Lung (tissue), 11 donors: ENCODE measurements at regions not wholly inside any gene's neighbourhood (a gene's known extent, or its start where the extent isn't known, plus 50 kb on each side); places are given as distances from the start of the nearest gene placed in this dataset.

ENCODE experiments used
- ATAC-seq: fragments of 200-7000 bp; cut with Tn5 transposase; one replicate; pipeline ENCODE4 v1.9.1; 2020; ENCODE audit warnings: moderate number of reproducible peaks; ENCODE audit not compliant: insufficient read depth, low FRiP score
- DNase-seq, 3 donors: peaks; one replicate each; pipeline ENCODE4 v3.0.0-alpha.2; 2013 to 2017
- H3K27ac ChIP-seq, 2 donors: one replicate each; pipeline ENCODE4 v1.5.1; 2013; ENCODE audit warnings: mild to moderate bottlenecking in 2 of 2, moderate library complexity in 2 of 2, control low read depth in 1 of 2, inconsistent platforms in 1 of 2, low read depth in 1 of 2, low read length in 1 of 2
- H3K27me3 ChIP-seq, 3 donors: one replicate each; pipeline ENCODE4 v1.5.1; 2013; ENCODE audit warnings: low read length in 2 of 3; ENCODE audit not compliant: control insufficient read depth in 3 of 3, insufficient read depth in 3 of 3
- H3K36me3 ChIP-seq, 4 donors: one replicate each; pipeline ENCODE4 v1.5.1; 2013; ENCODE audit warnings: low read length in 4 of 4, mild to moderate bottlenecking in 1 of 4, moderate library complexity in 1 of 4; ENCODE audit not compliant: control insufficient read depth in 4 of 4, insufficient read depth in 4 of 4
- H3K4me1 ChIP-seq, 5 donors: one replicate each; pipeline ENCODE4 v1.5.1; 2013; ENCODE audit warnings: low read length in 5 of 5, mild to moderate bottlenecking in 2 of 5, moderate library complexity in 1 of 5; ENCODE audit not compliant: control insufficient read depth in 5 of 5, insufficient read depth in 5 of 5
- H3K4me3 ChIP-seq: one replicate; pipeline ENCODE4 v1.5.1; 2013; ENCODE audit warnings: mild to moderate bottlenecking, control low read depth, moderate library complexity
- H3K9ac ChIP-seq, 2 donors: one replicate each; pipeline ENCODE4 v1.5.1; 2013; ENCODE audit warnings: low read length in 2 of 2, control low read depth in 1 of 2; ENCODE audit not compliant: insufficient read depth in 1 of 2
- H3K9me3 ChIP-seq, 4 donors: one replicate each; pipeline ENCODE4 v1.5.1; 2013; ENCODE audit warnings: low read length in 3 of 4, mild to moderate bottlenecking in 1 of 4, moderate library complexity in 1 of 4; ENCODE audit not compliant: control insufficient read depth in 4 of 4, insufficient read depth in 3 of 4
- CTCF ChIP-seq: IDR thresholded peaks from 2 replicates; pipeline ENCODE4 v1.5.1; 2012; ENCODE audit warnings: mild to moderate bottlenecking; ENCODE audit errors: control extremely low read depth, extremely low read depth
- WGBS, 2 donors: extraction: QIAGEN DNeasy Blood & Tissue Kit; methylation state at CpG; one replicate each; pipeline ENCODE4 v1.1.7; 2013; 5-methylcytosine and 5-hydroxymethylcytosine counted together
- donor health status: control.
- donor health status: control.
- donor health status: Bipolar disorder and iron deficiency.
- donor health status: healthy.
- donor health status: DM: yes; HTN: yes; CAD: no.

- Histone ChIP-seq H3K27me3 (no peaks in the 10 kb centered on the region), H3K9me3 (peaks cover 0 to 2% (median 0%) of the 10 kb centered on the region in 4 donors), H3K9ac (peak overlapping the region in 1 of 2 donors; percentile 2), H3K4me1 (peaks cover 3 to 28% (median 14%) of the 10 kb centered on the region in 5 donors), H3K4me3 (no peak overlapping the region), H3K27ac (peak overlapping the region in 1 of 2 donors; percentile 85), H3K36me3 (no peaks in the 10 kb centered on the region)
- peak; percentile 93 to 95 (median 95) for DNase-seq
- TF ChIP-seq CTCF: no peak
- 12 to 13% methylated on average over 13 of the region's 13 CpGs for WGBS, 2 donors
- peak; percentile 90 for ATAC-seq
Measured at GRCh38 chr13:40401911-40402776, 264.3 kb downstream of the FOXO1 start.

- Histone ChIP-seq H3K27me3 (no peaks in the 10 kb centered on the region), H3K4me1 (peaks cover 4 to 28% (median 14%) of the 10 kb centered on the region in 5 donors), H3K36me3 (no peaks in the 10 kb centered on the region), H3K9me3 (peaks cover 0 to 2% (median 0%) of the 10 kb centered on the region in 4 donors), H3K9ac (no peak overlapping the region), H3K4me3 (no peak overlapping the region), H3K27ac (peak overlapping the region; percentile 55 to 84)
- peak; percentile 53 to 63 (median 61) for DNase-seq
- TF ChIP-seq CTCF: no peak
- 52 to 55% methylated on average over 9 of the region's 9 CpGs for WGBS, 2 donors
- ATAC-seq: peak; percentile 22
Measured at GRCh38 chr13:40402931-40403431, 263.5 kb downstream of the FOXO1 start.

- ATAC-seq: no peak
- Histone ChIP-seq H3K4me1 (peaks cover 4 to 28% (median 14%) of the 10 kb centered on the region in 5 donors), H3K9me3 (peaks cover 0 to 2% (median 0%) of the 10 kb centered on the region in 4 donors), H3K27ac (peak overlapping the region in 1 of 2 donors; percentile 84), H3K9ac (no peak overlapping the region), H3K36me3 (no peaks in the 10 kb centered on the region), H3K4me3 (no peak overlapping the region), H3K27me3 (no peaks in the 10 kb centered on the region)
- WGBS, 2 donors: 88 to 94% methylated on average over 17 of the region's 17 CpGs
- DNase-seq: no peak
- TF ChIP-seq CTCF: no peak
Measured at GRCh38 chr13:40403509-40404241, 262.8 kb downstream of the FOXO1 start.
